ENCODE measurements at regions not wholly inside any gene's neighbourhood (a gene's known extent, or its start where the extent isn't known, plus 50 kb on each side); places are given as distances from the start of the nearest gene placed in this dataset.
"Not testable (repeated sequence)": the region's sequence is repeated elsewhere in the genome, so short reads cannot be mapped to it uniquely, and the experiment has no call there.

GRCh38 chr1:166493765-166494164, 327.0 kb upstream of the FAM78B start:
- not testable (repeated sequence) for TF ChIP-seq CTCF (conservative IDR thresholded peaks at IDR 0.05); EZH2 (IDR thresholded peaks at IDR 0.05; ENCODE audit: low read depth)
